Left cardiac atrium (tissue), 4 donors: ENCODE measurements at regions not wholly inside any gene's neighbourhood (a gene's known extent, or its start where the extent isn't known, plus 50 kb on each side); places are given as distances from the start of the nearest gene placed in this dataset.

Source experiments
- ATAC-seq, 2 donors: fragments of 200-7000 bp; cut with Tn5 transposase; one replicate each; pipeline ENCODE4 v1.9.1; 2020; ENCODE audit warnings: mild to moderate bottlenecking in 2 of 2, moderate library complexity in 2 of 2
- DNase-seq: peaks from one replicate; pipeline ENCODE4 v3.0.0-alpha.2; 2020
- intact Hi-C, 2 donors: fragments of 100-400 bp; cut with DNase I; formaldehyde crosslinking; loops; one replicate each; pipeline versions ENCODE4 v1.14.1 to v1.15.1; 2022 to 2023
- donor health status: DM: no; HTN: yes; CAD: no.
- donor health status: DM: no; HTN: yes; CAD: no; lungs with severe emphysema.
- donor health status: DM: yes; HTN: yes; CAD: no.
- donor health status: Dilated cardiomyopathy.

DNA sequence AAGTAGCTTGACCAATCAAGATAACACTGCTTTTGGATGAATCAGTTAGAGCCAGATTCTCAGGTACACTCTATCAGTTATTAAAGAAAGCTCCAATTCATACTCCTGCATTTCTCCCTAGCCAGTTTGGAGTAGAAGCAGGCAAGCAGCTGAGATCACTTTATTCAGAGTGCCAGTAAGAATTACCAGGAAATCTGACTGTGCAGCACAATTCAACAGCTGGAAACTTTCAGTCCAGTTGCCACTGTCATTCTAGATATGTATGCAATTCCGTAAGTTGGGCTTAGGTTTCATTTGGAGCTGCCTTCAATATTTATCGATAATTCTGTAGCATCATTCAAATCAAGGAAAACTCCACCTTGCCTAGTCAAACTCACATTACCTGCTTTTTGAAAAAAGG, 2625.6 kb upstream of the PCDH20 start:
- ATAC-seq, result no peak
- intact Hi-C loops, result no loop called here

GRCh38 chr13:64033921-64034320, 2618.3 kb upstream of the PCDH20 start:
- ATAC-seq (no peak), DNase-seq (no peak)
- intact Hi-C loops, result no loop called here

More for the DNA sequence above, 2625.6 kb upstream of the PCDH20 start:
- no peak for DNase-seq

- intact Hi-C loops, result no loop called here
- DNase-seq (no peak), ATAC-seq (no peak)
Observed at GRCh38 chr13:64029343-64030093, 2613.9 kb upstream of the PCDH20 start.

GRCh38 chr13:64028551-64028950, 2612.9 kb upstream of the PCDH20 start:
- no peak for ATAC-seq
- intact Hi-C loops, result no loop called here
- no peak for DNase-seq

DNA sequence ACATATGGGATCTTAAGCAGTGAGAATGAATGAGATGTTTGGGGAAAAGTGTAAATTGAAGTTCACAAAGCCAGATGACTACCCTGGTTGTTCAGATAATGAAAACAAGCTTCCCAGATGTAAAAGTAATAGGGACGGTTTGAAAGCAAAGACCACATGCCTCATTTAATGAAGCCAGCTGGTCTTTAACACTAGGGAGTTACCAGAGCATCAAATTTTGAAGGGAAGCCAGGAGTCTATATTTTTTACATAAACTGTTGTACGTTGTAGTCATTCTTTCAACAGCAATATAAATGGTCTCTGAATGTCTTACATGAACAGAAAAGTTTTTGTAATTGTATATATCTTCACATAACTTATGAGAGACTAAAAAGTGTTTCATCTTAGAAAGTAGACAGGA, 2604.5 kb upstream of the PCDH20 start:
- intact Hi-C loops, result no loop called here
- DNase-seq (no peak), ATAC-seq (no peak)

DNA sequence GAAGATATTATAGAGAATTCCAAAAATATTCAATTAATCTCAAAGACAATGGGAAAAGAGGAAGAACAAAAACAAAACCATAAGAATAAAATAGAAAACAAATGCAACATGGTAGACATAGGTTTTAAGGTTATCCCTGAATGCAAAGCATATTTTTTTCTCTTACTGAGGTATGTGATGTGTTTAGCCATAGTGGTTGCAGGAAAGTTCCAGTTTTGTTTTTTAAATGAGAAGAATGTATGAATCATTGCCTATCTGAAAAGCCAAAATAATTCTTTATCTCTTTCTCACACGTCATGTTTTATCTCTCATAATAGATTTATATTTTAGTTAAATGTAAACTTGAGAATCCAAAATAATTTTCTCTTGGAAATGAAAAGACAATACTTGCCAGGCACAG, 2591.7 kb upstream of the PCDH20 start:
- ATAC-seq (no peak), DNase-seq (no peak)
- intact Hi-C loops, result no loop called here

DNA sequence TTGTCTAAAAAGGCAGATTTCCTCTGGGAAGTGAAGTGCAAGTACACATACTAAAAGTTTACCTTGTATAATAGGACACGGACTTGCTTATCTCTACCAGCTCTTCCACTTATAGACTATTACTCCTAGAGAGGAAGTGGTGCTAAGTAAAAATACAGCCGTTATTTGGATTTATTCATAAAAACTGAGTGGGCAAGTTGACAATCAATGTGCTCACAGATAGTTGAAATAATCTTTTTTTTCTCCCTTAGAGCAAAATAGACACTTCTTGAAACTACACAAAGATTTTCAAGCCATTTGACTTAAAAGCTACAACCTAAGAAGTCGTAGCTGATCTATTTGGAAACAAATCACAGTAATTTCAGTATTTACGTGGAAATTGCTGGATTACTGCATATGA, 2584.7 kb upstream of the PCDH20 start:
- intact Hi-C loops, result no loop called here
- no peak for DNase-seq
- no peak for ATAC-seq

DNA sequence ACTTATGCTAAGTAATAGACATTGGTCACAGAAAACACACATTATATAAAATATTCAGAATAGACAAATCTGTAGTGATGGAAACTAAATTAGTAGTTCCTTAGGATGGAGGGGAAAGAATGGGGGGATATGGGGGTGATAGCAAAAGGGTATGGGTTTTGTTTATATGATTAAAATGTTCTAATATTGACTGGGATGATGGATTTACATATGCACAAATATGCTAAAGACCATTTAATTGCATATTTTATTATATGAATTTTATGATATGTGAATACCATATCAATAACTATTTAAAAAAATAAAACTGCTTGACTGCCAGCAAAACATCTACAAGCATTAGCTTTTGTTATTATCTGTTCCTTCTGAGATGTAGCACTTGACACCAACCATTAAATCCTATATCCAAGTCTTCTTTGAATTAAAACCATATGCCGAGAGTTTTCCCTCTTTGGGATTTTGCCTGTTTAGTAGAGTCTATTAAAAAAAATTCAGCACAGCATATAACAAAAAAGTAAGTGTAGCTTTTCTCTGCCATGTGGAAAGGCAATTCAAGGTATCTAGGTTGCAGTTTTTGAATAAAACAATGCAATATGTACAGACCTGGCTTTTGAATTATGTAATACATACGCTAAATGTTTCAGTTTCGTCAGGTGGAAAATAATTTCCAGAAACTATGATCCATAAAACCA, 2584.1 kb upstream of the PCDH20 start:
- no peak for ATAC-seq
- intact Hi-C loops, result no loop called here

DNA sequence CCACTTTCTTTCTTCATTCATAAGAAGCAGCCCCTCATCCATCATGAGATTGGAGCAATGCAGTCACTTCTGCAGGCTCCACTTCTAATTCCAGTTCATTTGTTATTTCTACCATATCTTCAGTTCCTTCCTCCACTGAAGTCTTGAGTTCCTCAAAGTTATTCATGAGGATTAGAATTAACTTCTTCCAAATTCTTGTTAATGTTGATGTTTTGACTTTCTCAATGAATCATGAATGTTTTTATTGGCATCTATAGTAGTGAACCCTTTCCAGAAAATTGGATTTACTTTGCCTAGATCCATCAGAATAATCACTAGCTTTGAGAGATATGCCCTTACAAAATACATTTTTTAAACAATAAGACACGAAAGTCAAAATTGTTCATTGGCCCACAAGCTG, 2567.7 kb upstream of the PCDH20 start:
- intact Hi-C loops, result no loop called here
- DNase-seq, result no peak
- no peak for ATAC-seq

More for the DNA sequence above, 2584.1 kb upstream of the PCDH20 start:
- DNase-seq, result no peak

DNA sequence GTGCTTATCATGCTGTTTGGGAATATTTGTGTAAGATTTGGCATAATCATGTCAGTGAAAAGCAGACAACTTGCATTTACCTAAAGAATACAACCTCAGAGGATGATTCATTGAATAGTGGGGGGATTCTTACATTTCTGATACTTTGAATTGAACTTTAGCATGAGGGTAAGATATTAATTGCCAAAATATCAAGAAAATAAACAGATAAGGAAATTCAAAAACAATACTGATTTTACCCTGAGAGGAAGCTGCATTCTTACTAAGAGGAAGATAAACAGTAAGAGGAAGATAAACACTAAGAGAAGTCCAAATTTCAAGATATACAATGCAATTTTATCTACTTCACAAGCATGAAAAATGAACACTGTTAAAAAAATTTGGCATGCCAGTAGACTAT, 2564.3 kb upstream of the PCDH20 start:
- intact Hi-C loops, result no loop called here
- no peak for ATAC-seq
- no peak for DNase-seq

DNA sequence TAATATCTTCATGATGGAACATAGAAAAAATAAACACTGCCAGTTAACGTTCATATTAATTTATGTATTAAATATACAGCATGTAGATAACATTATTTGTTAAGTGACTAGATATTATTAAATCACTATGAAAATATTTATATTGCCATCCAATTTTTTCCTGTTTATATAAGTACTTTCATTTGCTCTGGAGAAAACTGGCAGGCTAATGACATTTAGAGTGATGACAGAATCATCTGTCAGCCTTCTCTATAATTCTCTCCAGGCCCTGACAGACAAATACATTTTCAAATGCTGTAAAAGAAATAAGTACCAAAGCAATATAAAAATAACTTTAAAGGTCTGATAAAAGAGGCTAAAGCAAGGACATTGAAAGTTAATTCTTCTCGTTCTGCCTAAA, 2556.7 kb upstream of the PCDH20 start:
- ATAC-seq, result no peak
- intact Hi-C loops, result no loop called here
- no peak for DNase-seq

DNA sequence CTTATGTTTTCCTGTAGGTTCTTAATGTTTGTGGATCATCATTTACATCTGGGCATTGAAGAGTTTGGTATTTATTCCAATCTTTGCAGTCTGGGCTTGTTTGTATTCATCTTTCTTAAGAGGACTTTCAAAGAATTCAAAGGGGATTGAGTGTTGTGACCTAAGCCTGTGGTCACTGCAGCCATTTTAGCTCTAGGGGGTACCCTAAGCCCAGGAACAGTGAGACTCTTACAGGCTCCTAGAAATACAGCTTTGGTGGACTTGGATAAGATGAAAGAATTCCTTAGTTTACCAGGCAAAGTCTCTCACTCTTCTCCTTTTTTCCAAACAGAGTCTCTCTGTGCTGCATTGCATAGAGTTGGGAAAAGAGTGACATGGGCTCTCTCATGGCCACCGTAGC, 2539.0 kb upstream of the PCDH20 start:
- ATAC-seq (no peak), DNase-seq (no peak)
- intact Hi-C loops, result no loop called here

- no peak for DNase-seq
- ATAC-seq, result no peak
- intact Hi-C loops, result no loop called here
Observed at GRCh38 chr13:63948045-63948444, 2532.4 kb upstream of the PCDH20 start.

DNA sequence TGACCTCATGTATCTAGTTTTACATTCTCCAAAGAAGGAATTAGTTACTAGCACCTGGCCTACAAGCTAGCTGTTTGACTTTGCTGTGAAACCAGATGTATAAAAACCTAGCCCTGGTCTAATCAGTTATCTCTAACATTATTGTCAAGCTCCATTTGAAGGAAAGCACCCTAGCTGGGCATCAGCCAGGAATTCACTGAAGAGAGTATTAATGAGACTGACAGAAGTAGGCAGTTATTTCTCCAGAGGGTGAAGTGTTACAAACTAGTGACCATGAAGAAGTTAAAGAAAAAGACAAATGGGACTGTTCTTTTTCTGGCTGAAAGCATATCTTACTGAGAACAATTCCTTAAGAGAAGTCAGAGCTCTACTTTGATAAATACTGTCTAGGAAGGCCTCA, 2529.3 kb upstream of the PCDH20 start:
- DNase-seq (no peak), ATAC-seq (no peak)
- intact Hi-C loops, result no loop called here

- intact Hi-C loops, result no loop called here
- ATAC-seq, result no peak
- no peak for DNase-seq
Observed at GRCh38 chr13:63942372-63942771, 2526.7 kb upstream of the PCDH20 start.

GRCh38 chr13:63938851-63939250, 2523.2 kb upstream of the PCDH20 start:
- intact Hi-C loops, result no loop called here
- ATAC-seq (no peak), DNase-seq (no peak)

- intact Hi-C loops, result no loop called here
- ATAC-seq, result no peak
- no peak for DNase-seq
Observed at GRCh38 chr13:63910511-63910910, 2494.9 kb upstream of the PCDH20 start.

- intact Hi-C loops, result no loop called here
- no peak for DNase-seq
- ATAC-seq, result no peak
Observed at GRCh38 chr13:63909726-63910375, 2494.2 kb upstream of the PCDH20 start.

- ATAC-seq (no peak), DNase-seq (no peak)
- intact Hi-C loops, result no loop called here
Observed at GRCh38 chr13:63902141-63902540, 2486.5 kb upstream of the PCDH20 start.

DNA sequence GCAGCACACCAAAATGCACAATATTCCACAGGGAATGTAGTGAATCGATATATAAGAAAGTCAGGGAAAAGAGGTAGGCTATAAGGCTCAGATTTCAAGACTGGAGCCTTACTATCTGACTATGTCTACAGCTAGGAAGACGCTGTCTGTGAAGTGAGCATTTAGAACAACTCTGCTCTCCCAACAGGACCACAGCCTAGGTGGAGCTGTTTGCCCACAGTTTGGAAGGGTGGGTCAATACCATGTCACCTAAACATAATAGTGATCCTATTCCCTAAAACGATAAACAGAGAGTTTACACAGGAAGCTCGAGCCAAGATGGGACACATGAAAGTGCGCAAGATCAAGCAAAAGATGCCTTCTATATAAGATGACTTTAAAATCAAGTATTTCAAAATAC, 2486.0 kb upstream of the PCDH20 start:
- intact Hi-C loops, result no loop called here
- ATAC-seq, result no peak
- no peak for DNase-seq

- intact Hi-C loops, result no loop called here
- no peak for DNase-seq
- no peak for ATAC-seq
Observed at GRCh38 chr13:63900406-63900805, 2484.8 kb upstream of the PCDH20 start.
